ENCODE measurements at regions not wholly inside any gene's neighbourhood (a gene's known extent, or its start where the extent isn't known, plus 50 kb on each side); places are given as distances from the start of the nearest gene placed in this dataset.

DNA sequence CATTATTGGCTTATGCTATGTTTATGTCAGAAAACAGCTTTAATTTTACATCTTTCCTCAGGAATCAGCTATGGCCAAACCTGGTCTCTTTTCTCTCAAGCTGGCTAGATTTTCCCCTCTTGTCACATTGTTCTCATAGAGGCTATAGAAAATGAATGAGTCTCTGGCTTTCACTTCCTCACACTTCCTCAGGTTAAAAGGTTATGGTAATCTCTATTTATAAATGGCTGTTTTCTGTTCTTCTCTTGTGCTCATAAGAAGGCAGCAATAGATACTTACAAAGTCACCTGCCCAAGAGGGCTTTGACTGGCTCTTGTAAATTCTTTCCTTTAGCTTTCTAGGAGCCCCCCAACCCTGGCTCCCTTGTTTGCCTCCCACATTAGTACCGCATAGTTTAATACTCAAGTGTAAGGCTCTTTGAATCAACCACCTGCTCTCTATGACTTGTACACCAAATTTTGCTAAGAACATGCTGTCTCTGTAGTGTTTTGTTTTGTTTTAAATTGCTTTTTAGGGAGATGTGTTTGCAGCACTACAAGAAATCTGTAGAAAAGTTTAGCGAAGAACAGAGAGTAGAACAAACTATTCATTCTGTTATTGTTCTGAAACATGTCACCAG, 897.4 kb upstream of the CITED2 start:
- no peak for TF ChIP-seq POLR2A (IDR thresholded peaks at IDR 0.05; ENCODE audit: extremely low read depth, insufficient read length)
- TF ChIP-seq, protein P1, sequence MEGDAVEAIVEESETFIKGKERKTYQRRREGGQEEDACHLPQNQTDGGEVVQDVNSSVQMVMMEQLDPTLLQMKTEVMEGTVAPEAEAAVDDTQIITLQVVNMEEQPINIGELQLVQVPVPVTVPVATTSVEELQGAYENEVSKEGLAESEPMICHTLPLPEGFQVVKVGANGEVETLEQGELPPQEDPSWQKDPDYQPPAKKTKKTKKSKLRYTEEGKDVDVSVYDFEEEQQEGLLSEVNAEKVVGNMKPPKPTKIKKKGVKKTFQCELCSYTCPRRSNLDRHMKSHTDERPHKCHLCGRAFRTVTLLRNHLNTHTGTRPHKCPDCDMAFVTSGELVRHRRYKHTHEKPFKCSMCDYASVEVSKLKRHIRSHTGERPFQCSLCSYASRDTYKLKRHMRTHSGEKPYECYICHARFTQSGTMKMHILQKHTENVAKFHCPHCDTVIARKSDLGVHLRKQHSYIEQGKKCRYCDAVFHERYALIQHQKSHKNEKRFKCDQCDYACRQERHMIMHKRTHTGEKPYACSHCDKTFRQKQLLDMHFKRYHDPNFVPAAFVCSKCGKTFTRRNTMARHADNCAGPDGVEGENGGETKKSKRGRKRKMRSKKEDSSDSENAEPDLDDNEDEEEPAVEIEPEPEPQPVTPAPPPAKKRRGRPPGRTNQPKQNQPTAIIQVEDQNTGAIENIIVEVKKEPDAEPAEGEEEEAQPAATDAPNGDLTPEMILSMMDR (IDR thresholded peaks at IDR 0.05; ENCODE audit: low read depth, low read length): no peak
- TF ChIP-seq, protein P2, sequence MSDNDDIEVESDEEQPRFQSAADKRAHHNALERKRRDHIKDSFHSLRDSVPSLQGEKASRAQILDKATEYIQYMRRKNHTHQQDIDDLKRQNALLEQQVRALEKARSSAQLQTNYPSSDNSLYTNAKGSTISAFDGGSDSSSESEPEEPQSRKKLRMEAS (IDR thresholded peaks at IDR 0.05; ENCODE audit: low read depth, low read length): no peak
